GM21390 (cell line): ENCODE measurements at regions not wholly inside any gene's neighbourhood (a gene's known extent, or its start where the extent isn't known, plus 50 kb on each side); places are given as distances from the start of the nearest gene placed in this dataset.
"Not testable (repeated sequence)": the region's sequence is repeated elsewhere in the genome, so short reads cannot be mapped to it uniquely, and the experiment has no call there.

Experiments used
- ATAC-seq: cut with Tn5 transposase; IDR thresholded peaks from one replicate; pipeline ENCODE4 v1.9.1; 2021; ENCODE audit not compliant: unreplicated experiment

DNA sequence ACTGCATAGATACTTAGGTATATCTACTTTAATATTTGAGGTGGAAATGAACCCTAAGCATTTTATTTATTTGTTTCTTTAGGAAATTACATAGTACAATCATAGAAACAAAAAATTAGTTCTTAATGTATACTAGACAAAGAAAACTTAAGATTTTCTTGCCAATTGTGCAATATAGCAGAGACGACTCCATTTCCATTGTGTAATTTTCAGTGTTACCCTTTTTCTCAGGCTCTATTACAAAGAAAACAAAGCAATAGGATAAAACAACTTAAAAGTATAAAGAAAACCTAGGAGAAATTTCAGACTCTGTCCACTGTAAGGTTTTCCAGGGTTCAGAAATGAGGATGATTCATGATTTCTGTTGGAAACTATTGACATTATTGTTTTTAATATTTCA is 89.0 kb upstream of the SERTAD2 start:
- ATAC-seq: no peak

- ATAC-seq: no peak
Measured at GRCh38 chr2:64743739-64744330, 90.1 kb upstream of the SERTAD2 start.

DNA sequence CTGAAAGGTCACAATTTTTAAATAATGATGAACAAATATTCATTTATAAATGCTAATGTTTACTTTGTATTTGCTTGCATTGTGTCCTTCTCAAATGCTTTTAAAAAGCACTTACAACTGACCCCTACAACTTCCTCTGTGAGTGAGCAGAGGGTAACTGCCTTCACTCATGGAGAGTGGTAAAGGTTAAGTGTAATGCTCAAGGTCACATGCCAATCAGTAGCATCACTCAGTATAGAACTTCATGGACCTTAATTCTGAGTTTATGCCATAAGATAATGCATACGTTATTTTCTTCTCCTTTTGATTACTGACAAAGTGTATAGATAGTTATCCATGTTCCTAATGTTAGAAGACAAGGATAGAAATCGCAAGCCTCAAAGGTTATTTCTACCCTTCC is 91.8 kb upstream of the SERTAD2 start:
- ATAC-seq: no peak

GRCh38 chr2:64747690-64748091 is 94.0 kb upstream of the SERTAD2 start:
- not testable (repeated sequence) for ATAC-seq

DNA sequence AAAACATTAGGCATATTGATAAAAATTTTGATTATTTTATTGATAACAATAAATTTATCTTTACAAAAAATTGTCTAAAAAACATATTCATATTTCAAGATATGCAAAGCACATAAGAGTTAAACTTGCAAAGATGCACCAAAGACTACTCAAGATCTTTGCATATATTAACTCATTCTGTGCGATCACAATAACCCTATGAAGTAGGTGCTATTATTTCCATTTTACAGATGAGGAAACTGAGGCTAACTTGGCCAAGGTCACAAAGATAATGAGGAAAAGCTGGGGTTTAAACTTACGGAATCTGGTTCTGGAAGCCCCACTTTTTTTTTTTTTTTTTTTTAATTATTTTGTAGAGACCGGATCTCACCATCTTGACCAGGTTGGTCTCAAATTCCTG is 94.4 kb upstream of the SERTAD2 start:
- ATAC-seq: no peak

DNA sequence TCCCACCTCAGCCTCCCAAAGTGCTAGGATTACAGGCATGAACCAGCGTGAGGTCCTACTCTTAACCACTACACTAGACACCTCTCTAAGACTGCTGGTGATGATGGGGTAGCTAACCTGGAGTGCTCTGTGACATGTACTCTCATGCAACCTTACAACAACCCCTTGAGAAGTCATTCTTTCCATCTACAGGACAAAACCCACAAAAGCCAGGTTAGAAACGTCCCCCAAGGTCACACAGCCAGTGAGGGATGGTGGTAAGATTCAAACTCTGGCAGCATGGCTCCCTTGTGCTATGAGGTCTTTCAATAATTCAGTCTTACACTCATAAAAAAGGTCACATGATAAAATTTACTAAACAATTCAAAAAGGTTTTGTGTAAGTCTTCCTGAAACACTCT is 94.8 kb upstream of the SERTAD2 start:
- no peak for ATAC-seq

- no peak for ATAC-seq
Measured at GRCh38 chr2:64749446-64749845, 95.7 kb upstream of the SERTAD2 start.

DNA sequence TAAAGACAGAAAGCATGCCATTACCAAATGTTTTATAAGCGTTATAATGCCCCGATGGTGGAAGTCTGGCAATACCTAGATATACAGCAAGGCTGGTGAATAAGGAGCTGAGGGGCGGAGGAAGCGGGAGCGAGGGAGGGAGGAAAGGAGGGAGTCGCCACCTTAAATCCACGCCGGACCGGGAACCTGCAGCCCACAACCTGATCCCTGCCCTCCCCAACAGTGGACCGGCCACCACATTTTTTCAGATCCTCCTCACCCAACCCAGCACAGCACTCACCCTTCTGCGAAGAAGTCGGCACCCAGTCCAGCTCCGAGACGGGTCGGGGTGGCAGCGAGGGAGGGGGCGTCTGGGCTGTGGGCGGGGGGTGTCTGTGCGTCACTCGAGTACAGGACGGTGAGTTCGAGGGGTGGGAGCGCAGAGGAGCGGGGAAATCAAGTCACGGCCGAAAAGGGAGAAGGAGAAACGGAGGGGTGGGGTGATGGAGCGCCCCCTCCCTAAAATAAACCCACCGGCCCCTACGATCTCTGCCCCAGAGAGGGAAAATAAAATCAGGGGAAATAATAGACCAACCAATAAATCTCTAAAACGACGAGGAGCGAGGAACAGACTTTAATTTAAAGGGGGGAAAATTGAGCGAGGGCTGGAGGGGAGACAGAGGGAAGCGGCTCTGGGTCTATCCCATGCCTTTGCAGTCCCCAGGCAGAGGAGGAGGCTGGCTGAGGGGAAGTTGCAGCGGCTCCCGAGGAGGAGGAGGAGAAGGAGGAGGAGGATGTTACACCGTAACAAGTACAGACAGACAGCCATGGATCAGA is 96.5 kb upstream of the SERTAD2 start:
- ATAC-seq: no peak

DNA sequence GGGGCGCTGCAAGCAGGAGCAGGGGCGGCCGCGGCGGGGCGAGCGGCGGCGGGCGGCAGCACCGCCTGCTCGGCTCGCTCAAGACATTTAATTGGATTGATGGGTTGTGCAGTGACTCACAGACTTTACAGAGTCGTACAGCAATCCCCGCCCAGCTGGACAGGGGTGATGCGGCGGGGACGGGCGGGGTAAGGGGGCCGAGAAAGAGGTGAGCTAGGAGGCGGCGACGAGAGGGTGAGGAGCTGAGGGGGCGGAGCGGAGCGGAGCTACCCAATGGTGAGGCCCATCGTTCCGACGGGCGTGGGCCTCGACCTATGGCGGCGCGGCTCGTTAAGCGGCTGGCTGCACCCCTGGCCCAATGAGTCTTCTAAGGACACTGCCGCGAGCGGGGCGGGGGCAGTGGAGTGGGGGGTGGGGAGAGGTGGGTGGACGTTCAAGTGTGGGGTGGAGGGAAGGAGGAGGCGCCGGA is 97.1 kb upstream of the SERTAD2 start:
- ATAC-seq: peak; percentile 80

GRCh38 chr2:64751286-64752260 is 97.9 kb upstream of the SERTAD2 start:
- peak; percentile 83 for ATAC-seq

GRCh38 chr2:64753399-64753798 is 99.7 kb upstream of the SERTAD2 start:
- no peak for ATAC-seq

- no peak for ATAC-seq
Measured at GRCh38 chr2:64754570-64754969, 100.9 kb upstream of the SERTAD2 start.

DNA sequence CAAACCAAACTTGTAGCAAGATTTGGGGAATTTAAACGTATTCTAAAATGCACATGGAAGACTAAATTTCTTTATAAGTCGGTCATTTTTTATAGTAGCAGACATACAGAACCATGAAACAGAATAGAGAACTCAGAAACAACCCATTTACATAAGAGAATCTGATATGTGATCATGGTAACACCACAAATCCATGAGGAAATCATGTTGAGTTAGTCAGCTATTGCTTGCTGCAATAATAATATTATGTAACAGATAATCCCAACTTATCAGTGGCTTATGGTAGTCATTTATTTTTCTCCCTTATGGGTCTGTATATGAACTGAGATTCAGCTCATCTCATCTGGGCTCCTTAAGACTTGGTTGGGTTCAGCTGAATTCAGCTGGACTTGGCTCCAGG is 103.4 kb upstream of the SERTAD2 start:
- ATAC-seq: no peak

DNA sequence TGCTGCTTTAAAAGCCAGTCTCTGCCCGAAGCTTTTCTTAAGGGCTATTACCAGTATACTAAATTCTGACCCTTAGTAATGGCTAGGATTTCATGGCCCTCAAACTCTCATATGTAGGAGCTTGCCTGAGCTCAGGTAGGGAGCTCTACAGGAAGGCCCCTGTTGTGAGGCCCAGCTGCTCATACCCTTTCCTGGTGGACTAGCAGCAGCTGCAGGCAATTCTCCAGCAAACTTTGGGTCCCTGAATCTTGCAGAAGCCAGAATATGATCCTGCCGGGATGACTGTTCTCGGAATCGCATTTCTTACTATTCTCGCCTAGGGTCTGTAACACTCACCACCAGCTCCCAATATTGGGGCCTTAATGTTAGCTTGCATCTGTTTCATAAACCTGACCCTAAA is 106.4 kb upstream of the SERTAD2 start:
- no peak for ATAC-seq

GRCh38 chr2:64762301-64762997 is 108.7 kb upstream of the SERTAD2 start:
- ATAC-seq: no peak

DNA sequence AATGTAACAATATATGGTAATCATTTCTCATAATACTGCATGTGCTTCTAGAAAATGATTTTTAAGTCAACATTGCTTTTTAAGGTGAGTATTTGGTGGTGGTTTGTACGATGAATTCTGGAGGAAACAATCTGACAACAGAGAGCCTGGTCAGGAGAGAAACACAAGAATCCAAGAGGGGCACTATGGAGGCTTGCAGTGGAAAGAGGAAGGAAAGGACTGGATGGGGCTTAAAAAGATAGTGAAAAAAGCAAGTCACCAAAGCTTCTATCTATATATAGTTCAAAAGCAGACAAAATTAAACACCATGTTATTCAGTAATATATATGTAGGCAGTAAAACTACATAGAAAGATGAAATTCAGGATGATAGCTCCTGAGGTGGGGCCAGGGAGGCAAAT is 109.4 kb upstream of the SERTAD2 start:
- no peak for ATAC-seq

- ATAC-seq: no peak
Measured at GRCh38 chr2:64765160-64765805, 111.6 kb upstream of the SERTAD2 start.

GRCh38 chr2:64766841-64767669 is 113.3 kb upstream of the SERTAD2 start:
- ATAC-seq: no peak

DNA sequence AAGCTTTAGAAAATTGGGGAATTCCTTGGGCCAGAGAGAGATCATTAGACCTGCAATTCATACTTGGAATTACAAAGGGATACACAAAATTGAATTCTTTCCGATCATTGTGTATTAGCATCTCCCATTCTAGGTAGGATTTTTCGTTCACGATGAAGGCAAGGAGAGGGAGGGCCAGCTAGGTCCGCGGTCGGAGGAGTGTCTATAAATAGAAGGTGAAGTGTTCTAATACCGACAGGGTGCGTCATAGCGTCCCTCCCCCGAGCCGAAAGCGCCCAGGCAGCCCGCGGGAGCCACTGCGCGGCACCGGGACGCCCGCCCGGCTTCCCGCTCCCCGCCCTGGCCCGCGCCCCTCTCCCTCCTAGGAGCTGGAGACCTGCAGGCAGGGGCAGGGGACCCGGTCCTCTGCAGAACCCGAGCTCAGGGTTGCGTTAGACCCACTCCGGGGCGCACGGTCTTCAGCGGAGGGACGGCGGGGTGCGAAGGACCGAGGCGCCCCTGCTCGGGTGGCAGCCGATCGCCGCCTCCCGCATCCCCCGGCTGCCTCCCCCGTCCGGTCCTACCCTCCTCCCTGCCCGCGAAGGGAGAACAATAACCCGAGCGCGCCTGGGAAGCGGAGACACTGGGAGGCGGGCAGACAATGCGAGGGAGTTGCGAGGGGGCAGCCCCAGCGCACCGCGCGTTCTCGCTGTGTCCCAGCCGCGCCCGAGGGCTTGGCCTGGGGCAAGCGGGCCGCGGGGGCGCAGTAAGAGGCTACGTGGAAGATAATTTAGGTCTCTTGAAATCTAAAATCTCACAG is 114.2 kb upstream of the SERTAD2 start:
- ATAC-seq: peak; percentile 80
